Natural killer cell (primary cell): ENCODE measurements at regions not wholly inside any gene's neighbourhood (a gene's known extent, or its start where the extent isn't known, plus 50 kb on each side); places are given as distances from the start of the nearest gene placed in this dataset.

Source experiments
- ATAC-seq, 3 donors: fragments of 150-1000 bp in 2 of 3; fragments of 200-7000 bp in 1 of 3; cut with Tn5 transposase; 1 replicate in 1 of 3; 2 replicates in 2 of 3; pipeline ENCODE4 v1.10.0; 2021; ENCODE audit warnings: mild to moderate bottlenecking in 2 of 3, moderate library complexity in 2 of 3
- DNase-seq, 2 donors: peaks; one replicate each; pipeline versions ENCODE4 v3.0.0 to v3.0.0-alpha.2; 2013 to 2021; ENCODE audit warnings: mixed read lengths in 1 of 2
- H3K27ac ChIP-seq: one replicate; pipeline ENCODE4 v1.5.1; 2013; ENCODE audit warnings: mild to moderate bottlenecking, low read length
- H3K27me3 ChIP-seq: one replicate; pipeline ENCODE4 v1.6.1; 2013; ENCODE audit warnings: low read length; ENCODE audit not compliant: control insufficient read depth, insufficient read depth
- H3K36me3 ChIP-seq: one replicate; pipeline ENCODE4 v1.6.1; 2013; ENCODE audit warnings: low read length; ENCODE audit not compliant: control insufficient read depth, insufficient read depth
- H3K4me1 ChIP-seq: one replicate; pipeline ENCODE4 v1.6.1; 2013; ENCODE audit warnings: low read length; ENCODE audit not compliant: control insufficient read depth, insufficient read depth
- H3K4me3 ChIP-seq: one replicate; pipeline ENCODE4 v1.5.1; 2013; ENCODE audit warnings: low read length
- H3K9me3 ChIP-seq: one replicate; pipeline ENCODE4 v1.6.1; 2013; ENCODE audit warnings: low read length; ENCODE audit not compliant: control insufficient read depth, insufficient read depth
- H3K27ac Mint-ChIP-seq, 2 donors: one replicate each; pipeline ENCODE4 v1.8.0; 2022; ENCODE audit warnings: mild to moderate bottlenecking in 2 of 2, mixed read lengths in 2 of 2, moderate library complexity in 1 of 2
- H3K27me3 Mint-ChIP-seq, 2 donors: one replicate each; pipeline ENCODE4 v1.8.0; 2022; ENCODE audit warnings: low read depth in 2 of 2, mixed read lengths in 2 of 2
- H3K36me3 Mint-ChIP-seq: one replicate; pipeline ENCODE4 v1.8.0; 2022; ENCODE audit warnings: mixed read lengths
- H3K4me1 Mint-ChIP-seq, 2 donors: one replicate each; pipeline ENCODE4 v1.8.0; 2022; ENCODE audit warnings: mixed read lengths in 2 of 2
- H3K4me3 Mint-ChIP-seq: one replicate; pipeline ENCODE4 v1.8.0; 2022; ENCODE audit warnings: mild to moderate bottlenecking, moderate library complexity, mixed read lengths
- H3K9me3 Mint-ChIP-seq, 2 donors: one replicate each; pipeline ENCODE4 v1.8.0; 2022; ENCODE audit warnings: mixed read lengths in 2 of 2
- WGBS: methylation state at CpG from one replicate; pipeline ENCODE4 v1.1.7; 2013; ENCODE audit warnings: missing lambda C conversion rate; ENCODE audit not compliant: insufficient coverage; 5-methylcytosine and 5-hydroxymethylcytosine counted together
- intact Hi-C: fragments of 100-400 bp; cut with micrococcal nuclease; formaldehyde crosslinking; loops from one replicate; pipeline ENCODE4 v1.14.2; 2022
- TF ChIP-seq, protein P1 (sequence below): fragments of 200-600 bp; IDR thresholded peaks from one replicate; pipeline ENCODE4 v1.8.0; 2022; ENCODE audit warnings: antibody characterized with exemption

DNA sequence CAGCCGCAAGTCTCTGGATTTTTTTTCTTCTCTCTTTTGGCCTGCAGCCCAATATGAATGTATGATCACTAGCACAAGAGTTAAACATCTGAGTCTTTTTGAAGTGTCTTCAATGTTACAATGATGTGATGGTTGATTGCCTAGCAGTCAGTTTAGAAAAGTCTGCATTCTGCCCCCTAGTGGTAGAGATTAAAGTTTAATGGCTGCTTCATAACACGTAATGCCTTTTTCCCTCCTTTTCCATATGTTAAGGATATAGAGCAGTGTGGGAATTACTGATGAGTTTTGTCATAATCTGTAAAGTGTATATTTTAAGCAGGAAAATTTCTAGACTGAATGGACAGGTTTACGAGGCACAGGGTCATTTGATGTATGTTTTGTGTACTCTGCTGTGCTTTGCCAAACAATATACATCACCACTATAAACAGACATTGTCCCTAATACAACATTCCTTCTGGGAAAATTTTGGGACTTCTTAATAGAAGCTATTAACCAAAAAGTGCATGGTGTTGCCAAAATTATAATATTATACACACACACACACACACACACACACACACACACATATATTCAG, 1038.5 kb upstream of the NR2F2 start:
- no peaks in the 10 kb centered on the region for H3K9me3 ChIP-seq
- H3K4me3 ChIP-seq = no peak overlapping the region
- Mint-ChIP-seq H3K36me3 (no peaks in the 10 kb centered on the region), H3K27me3 (peaks cover 64 to 96% of the 10 kb centered on the region in 2 donors), H3K9me3 (no peaks in the 10 kb centered on the region), H3K4me1 (no peaks in the 10 kb centered on the region), H3K4me3 (no peak overlapping the region), H3K27ac (no peak overlapping the region)
- TF ChIP-seq, protein P1, sequence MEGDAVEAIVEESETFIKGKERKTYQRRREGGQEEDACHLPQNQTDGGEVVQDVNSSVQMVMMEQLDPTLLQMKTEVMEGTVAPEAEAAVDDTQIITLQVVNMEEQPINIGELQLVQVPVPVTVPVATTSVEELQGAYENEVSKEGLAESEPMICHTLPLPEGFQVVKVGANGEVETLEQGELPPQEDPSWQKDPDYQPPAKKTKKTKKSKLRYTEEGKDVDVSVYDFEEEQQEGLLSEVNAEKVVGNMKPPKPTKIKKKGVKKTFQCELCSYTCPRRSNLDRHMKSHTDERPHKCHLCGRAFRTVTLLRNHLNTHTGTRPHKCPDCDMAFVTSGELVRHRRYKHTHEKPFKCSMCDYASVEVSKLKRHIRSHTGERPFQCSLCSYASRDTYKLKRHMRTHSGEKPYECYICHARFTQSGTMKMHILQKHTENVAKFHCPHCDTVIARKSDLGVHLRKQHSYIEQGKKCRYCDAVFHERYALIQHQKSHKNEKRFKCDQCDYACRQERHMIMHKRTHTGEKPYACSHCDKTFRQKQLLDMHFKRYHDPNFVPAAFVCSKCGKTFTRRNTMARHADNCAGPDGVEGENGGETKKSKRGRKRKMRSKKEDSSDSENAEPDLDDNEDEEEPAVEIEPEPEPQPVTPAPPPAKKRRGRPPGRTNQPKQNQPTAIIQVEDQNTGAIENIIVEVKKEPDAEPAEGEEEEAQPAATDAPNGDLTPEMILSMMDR = peak; percentile 80
- peak in 1 of 3 donors; percentile 47 for ATAC-seq
- DNase-seq = peak in 1 of 2 donors; percentile 50
- intact Hi-C loops = loop anchor here (5.0 to 10.0 kb wide), 2 partner anchors 710 to 1127 kb away; no protein-coding TSS in a partner anchor
- no peaks in the 10 kb centered on the region for H3K4me1 ChIP-seq
- WGBS = 44% methylated on average over 1 of the region's 3 CpGs
- H3K27ac ChIP-seq = no peak overlapping the region
- H3K27me3 ChIP-seq = peaks cover 27% of the 10 kb centered on the region
- H3K36me3 ChIP-seq = no peaks in the 10 kb centered on the region

DNA sequence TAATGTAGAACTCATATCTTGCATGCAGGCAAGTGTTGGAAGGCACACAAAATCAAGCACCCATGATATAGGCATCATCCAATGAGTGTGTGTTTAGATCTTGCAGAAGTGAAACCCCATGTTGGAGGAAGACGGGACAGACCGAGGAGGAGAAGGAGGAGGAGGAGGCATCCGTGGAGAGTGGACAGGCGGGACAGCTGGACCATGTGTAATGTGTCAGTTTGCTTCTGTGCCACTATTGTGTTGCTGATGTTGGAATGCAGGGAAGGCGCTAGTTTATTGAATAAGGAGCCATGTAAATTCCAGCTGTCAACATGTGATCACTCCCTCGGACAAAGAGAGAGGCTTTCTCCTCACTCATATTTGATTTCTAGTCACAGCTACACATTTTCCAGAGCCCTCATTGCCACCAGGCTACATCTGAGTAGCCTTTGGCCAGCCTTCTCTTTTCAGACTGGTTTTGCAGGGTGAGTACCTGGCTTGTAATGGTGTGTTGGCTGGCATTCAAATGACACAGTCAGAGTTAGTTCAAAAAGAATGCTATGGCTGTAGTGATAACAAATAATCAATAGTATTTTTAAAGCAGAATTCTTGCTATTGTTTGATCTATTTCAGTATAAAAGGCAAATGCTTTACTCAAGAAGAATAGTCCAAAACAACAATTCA, 1037.6 kb upstream of the NR2F2 start:
- no peak overlapping the region for H3K27ac ChIP-seq
- peaks cover 27% of the 10 kb centered on the region for H3K27me3 ChIP-seq
- TF ChIP-seq, protein P1 = no peak
- H3K36me3 Mint-ChIP-seq = no peaks in the 10 kb centered on the region
- no peaks in the 10 kb centered on the region for H3K9me3 ChIP-seq
- intact Hi-C loops = loop anchor here (5.0 to 10.0 kb wide), 2 partner anchors 711 to 1128 kb away; no protein-coding TSS in a partner anchor
- no peaks in the 10 kb centered on the region for H3K36me3 ChIP-seq
- H3K27ac Mint-ChIP-seq = no peak overlapping the region
- H3K4me1 Mint-ChIP-seq = no peaks in the 10 kb centered on the region
- H3K4me1 ChIP-seq = no peaks in the 10 kb centered on the region
- DNase-seq = no peak
- no peaks in the 10 kb centered on the region for H3K9me3 Mint-ChIP-seq
- ATAC-seq = no peak
- H3K4me3 ChIP-seq = no peak overlapping the region
- H3K27me3 Mint-ChIP-seq = peaks cover 67 to 96% of the 10 kb centered on the region in 2 donors
- no peak overlapping the region for H3K4me3 Mint-ChIP-seq
- WGBS = 78% methylated on average over 6 of the region's 6 CpGs

DNA sequence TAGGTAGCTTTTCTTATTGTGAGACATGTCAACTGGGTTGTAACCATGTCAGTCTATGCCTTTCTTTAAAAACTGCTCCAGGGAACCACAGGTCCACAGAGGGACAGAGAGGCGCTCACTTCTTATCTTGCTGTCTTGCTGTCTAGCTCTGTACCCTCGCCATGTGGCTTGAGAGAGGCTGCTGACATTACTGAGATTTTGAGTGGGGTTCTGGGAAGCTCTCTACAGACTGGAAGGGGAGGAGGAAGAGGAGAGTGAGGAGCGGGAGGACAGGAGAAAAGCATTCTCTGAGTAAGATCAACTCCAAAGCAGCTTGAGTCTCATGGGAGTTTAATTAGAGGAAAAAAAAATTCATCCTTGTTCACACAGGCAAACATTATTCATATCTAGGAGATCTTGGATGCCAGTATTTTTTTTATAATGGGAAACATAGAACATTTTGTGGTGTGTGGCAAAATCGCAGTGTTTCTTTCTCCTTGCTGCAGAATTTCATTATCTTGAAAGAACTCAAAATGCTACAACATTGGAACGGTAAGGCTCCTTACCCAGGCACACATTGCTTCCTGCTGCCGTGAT, 1037.0 kb upstream of the NR2F2 start:
- Mint-ChIP-seq H3K4me1 (peaks cover under 1 to 2% of the 10 kb centered on the region in 2 donors), H3K4me3 (no peak overlapping the region), H3K36me3 (no peaks in the 10 kb centered on the region), H3K9me3 (no peaks in the 10 kb centered on the region), H3K27ac (no peak overlapping the region), H3K27me3 (peaks cover 62 to 90% of the 10 kb centered on the region in 2 donors)
- Histone ChIP-seq H3K9me3 (no peaks in the 10 kb centered on the region), H3K4me1 (peaks cover 2% of the 10 kb centered on the region), H3K27ac (no peak overlapping the region), H3K36me3 (no peaks in the 10 kb centered on the region), H3K27me3 (peaks cover 28% of the 10 kb centered on the region), H3K4me3 (no peak overlapping the region)
- TF ChIP-seq, protein P1 = no peak
- DNase-seq (no peak), ATAC-seq (no peak)
- intact Hi-C loops = loop anchor here (5.0 to 10.0 kb wide), 2 partner anchors 711 to 1129 kb away; no protein-coding TSS in a partner anchor
- WGBS = 79% methylated on average over 6 of the region's 6 CpGs
